GM18909 (cell line): ENCODE measurements at regions not wholly inside any gene's neighbourhood (a gene's known extent, or its start where the extent isn't known, plus 50 kb on each side); places are given as distances from the start of the nearest gene placed in this dataset.

Source experiments
- ATAC-seq: cut with Tn5 transposase; IDR thresholded peaks from one replicate; pipeline ENCODE4 v1.9.1; 2021; ENCODE audit warnings: mild to moderate bottlenecking; ENCODE audit not compliant: unreplicated experiment, poor library complexity

DNA sequence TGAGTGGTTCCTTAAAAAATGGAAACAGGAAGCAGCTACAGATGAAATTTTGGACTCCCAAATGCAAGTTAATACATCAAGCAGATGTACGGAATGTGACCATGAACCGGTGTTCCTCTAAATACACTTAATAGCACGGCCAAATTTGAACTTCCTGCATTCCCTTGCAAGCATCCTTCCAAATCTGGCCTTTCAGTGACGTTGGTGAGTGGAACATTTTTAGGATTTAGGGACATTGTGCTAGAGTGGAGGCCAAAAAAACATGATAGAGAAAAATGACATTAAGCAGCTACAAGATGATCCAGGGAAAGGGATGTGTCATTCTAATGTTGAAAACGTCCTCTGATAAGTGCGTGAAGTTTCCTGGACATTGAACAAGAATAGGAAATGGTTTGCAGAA, 62.1 kb downstream of the CTAGE1 start:
- no peak for ATAC-seq

DNA sequence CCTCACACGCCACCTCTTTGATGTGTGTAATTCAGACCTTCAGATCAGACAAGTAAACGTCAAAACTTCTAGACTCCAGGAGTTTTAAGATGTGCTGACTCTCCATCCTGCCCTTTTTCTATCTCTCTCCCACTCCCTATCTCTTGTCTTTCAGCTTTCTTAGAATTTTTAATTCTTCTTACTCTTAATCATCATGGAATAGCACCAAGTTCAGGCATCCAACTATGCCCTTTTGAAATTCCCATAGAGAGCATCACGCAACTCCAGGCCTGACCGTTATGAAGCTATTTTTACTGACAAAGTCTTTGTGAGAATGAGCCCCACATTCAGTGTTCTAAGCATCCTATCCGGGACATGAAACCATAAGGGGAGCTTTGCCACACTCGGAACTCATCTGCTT, 62.6 kb downstream of the CTAGE1 start:
- ATAC-seq, result no peak

DNA sequence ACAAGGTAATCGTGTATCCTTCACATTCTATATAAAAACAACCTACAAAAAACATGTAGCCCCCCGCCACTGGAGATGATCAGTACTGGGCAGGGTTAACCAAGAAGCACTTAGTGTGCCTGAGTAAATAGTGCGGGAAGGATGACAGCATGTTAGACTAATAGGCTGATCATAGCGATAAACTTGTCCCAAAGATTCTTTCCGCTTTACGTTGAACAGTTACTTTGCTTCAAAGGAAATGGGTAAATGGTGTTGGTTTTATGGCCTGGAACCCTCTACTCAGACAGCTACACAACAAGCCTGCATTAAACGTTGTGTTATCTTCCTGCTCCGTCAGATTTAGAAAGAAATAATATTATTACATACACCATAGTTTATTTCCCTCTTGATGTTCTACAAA, 67.7 kb downstream of the CTAGE1 start:
- ATAC-seq, result no peak

DNA sequence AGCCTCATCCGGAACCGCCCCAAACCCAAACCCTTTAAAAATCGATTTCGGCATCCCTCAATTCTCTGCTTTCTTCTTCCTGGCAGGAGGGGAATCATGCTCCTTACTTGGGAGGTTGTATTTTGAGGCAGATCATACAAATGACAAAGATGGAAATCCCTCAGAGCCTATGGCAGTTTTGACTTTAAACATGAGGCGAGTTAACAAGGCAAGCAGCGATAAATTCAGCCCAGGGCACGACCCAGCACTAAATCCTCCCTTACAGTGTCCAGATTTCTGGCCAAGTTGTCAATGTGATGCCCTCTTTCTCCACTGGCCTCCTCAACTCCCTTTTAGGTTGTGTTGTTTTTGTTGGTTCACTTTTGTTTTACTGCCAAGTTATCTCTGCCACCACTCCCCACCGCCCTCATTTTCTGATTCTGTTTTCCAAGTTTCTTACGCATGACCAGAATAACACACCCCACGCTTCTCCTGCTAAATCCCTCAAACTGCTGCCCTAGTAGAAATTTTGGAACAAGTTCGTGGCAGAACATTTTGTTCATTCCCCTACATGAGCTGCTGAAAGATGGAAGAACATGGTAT, 68.3 kb downstream of the CTAGE1 start:
- no peak for ATAC-seq

DNA sequence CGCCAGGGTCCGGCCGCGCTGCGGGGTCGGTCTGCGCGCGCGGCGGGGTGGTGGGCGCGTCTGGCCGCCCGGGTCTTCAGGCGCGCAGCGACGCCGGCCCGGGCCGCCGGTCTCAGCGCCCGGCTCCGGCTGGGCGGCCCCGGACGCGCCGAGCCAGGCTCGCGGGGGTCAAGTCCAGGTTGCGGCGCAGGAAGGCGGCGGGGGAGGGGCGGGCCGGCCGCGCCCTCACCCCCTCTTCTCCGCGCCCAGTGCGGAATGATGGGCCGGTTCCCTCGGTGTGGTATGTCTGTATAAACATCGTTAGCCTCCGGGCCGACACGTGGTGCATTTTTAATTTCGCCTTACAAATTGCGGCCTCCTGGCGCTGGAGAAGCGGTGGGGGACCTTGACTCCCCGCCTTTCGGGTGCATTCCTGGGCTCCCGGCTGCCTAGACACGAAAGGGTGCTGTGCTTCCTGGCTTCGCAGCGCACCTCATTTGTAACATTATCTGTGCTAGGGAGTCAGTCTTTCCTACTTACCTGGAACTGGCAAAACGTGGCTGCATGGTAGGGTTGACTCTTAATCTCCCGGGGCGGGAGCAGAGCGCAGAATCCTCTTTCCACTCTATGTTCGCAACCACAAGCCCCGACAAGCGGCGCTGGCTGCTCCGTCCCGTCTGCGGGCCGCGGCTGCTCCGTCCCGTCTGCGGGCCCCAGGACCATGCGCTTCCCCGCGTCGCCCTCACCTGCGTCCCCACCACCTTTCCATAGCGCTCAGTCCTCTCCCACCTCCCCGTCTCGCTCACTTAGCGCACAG, 69.0 kb downstream of the CTAGE1 start:
- ATAC-seq, result no peak

DNA sequence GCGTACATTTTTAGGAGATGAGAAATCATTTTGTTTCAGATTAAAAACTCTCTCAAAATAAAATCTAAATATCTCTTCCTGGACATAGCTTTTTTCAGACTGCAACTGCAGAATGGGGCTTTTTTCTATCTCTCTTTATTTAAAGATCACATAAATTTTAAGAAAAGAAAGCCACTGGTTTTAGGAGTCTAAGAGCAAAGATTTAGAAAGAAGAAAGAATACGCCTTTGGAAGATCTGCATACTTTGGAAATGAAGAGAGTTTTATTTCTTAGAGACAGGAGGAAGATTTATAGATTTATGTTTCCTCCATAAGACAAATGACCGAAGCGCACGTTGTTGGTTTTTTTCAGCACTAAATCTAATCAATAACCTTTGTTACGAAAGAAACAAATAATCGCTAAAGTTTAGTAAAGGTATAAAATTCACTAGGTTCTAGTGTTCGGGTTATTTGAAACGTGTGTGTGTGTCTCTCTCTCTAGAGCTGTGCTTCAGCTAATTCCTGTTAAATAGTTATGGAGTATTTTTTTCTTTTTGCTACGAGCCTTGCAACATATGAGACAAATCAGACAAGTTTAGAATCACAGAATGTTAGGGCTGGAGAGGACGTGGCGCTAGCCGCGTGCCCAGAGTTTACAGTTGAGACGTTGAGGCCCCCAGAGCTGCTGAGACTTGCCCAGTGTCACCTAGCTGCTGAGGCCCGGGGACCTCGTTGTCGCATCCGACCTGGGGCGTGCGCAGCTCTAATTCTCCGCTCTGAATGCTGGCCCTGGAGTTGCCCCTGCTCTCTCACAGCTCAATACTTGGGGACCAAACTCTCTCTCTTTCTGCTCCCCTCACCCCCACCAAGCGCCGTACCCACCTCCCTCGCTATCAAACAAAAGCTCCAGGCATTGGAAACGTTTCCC, 69.9 kb downstream of the CTAGE1 start:
- ATAC-seq, result no peak

DNA sequence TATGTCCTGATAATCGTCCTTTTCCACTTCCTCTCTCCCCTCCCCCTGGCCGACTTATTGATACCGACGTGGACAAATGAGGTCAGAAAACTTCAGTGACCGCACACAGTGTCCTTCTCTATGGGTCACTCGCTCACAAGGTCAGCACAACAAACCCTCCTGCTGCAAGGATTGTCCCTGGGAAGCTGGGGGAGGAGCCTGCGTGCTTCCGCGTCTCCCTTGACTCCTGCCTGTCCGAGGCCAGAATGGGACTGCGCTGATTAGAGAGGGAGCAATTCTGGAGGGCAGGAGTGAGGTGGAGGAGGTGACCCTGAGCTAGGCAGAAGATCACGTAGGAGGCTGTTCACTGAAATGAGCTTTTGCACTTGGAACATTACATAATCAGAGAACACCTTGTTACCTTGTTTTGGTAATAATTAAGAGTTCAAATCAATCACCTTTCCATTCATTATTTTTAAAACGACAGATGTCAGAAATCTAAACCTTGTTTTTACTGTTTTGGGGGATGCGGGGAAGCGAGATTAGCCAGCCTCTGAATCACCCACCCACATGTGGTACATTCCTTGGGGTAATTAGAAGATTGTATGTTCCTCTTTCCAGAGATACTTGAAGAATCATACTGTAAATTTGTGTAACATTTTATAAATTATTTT, 70.6 kb downstream of the CTAGE1 start:
- no peak for ATAC-seq

DNA sequence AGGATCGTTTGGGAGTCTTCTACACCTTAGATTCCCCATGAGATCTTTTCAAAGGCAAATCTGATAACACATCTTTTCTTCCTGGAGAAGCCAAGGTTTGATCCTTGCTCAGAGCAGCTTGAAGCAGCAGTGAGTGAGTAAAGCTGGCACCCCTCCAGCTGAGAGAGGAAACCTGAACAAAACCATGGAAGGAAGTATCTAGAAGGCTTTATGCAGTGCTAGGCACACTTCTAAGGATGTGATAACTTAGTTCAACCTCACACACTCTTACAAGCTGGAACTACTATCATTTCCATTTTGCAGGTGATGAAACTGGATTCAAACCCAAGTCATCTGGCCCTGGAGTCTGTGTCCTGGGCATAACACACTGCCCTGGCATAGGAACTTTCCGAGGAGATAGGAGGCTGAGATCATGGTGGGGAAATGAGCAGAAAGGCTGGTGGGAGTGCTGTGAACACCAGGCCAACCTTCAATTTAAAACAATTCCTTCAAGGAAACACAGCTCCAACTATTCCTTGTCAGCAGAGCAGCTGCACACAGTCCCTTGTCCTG, 71.2 kb downstream of the CTAGE1 start:
- ATAC-seq, result no peak

DNA sequence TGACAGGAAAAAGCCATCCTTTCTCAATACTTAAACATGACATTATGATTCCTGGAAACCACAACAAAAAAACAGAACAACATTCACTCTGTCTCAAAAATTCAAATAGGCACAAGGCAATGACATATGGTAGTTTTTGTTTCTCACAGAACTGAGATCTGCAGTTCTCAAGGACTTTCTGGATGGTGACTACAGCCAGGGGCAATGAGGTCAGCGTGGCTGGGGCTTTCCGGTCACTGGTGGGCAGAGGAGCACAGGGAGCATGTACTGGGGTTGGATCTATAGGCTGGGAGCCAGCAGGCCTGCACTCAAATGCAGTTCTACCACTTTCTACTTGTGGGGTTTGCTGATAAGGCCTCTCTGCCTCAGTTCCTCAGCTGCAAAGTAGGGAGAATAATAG, 72.0 kb downstream of the CTAGE1 start:
- ATAC-seq, result no peak

DNA sequence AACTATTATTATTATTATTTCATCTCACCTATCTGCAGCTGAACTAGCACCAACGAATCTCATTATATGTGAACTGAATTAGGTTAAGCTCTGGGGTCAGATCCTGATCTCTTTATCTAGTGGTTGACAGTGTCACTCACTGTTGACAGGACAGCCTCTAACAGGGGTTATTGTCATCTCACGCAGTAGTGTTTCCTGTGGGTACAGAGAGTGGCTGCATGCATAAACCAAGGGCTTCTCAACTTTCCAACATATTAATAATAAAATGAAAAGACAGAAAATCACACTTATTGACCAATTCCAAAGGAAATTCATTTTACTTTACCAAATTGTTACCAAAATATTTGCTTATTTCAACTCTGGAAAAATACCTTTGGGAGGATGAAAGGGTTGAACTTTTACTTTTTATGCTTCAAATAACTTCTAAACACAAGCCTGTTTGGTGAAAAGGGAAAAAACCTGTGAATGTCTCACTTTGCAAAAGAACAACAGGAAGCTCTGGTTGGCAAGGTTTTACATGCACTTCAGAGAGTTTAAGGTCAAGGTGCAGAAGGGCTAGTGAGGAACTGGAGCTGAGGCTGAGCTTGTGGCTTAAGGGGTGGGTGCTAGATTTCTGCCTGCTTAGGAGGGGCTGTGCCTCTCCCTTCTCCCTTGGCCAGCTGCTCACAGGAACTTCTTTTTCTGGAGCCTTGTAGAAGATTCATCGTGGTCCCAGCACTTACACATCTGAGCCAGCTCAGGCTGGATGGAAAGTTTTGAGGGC, 72.6 kb downstream of the CTAGE1 start:
- ATAC-seq, result peak; percentile 66

DNA sequence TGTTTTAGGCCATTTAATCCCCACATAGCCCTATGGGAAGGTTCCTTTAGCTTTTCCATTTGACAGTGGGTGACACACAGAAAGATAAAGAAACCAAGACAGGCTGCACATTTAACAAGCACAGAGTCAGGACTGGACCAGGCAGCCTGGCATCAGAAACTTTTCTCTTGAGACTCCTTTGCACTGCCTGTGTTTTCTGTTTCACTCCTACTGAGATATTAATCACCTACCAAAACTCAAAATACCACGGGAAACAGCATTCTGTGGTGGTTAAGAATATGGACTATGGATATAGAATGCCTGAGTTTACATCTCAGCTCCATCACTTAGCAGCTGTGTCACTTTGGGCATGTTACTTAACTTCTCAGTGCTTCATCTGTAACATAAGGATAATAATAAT, 73.3 kb downstream of the CTAGE1 start:
- ATAC-seq, result no peak

DNA sequence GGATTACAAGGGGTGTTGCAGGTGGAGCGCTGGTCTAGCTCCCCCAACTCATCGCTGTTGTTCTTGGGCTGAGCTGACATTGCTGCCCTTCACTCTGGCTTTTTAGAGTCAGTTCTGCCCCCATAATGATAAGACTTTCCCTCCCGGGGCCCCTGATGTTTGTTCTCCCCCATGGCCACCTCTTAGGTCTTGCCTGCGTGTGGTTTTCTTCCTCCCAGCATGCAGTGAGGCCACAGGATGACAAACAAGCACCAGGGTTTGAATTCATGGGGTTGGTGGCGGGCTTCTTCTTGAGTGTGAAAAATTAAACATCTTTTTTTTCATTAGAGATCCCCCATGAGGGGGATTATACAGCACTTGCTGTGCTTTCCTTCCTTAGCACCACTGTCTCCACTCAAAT, 74.1 kb downstream of the CTAGE1 start:
- no peak for ATAC-seq

DNA sequence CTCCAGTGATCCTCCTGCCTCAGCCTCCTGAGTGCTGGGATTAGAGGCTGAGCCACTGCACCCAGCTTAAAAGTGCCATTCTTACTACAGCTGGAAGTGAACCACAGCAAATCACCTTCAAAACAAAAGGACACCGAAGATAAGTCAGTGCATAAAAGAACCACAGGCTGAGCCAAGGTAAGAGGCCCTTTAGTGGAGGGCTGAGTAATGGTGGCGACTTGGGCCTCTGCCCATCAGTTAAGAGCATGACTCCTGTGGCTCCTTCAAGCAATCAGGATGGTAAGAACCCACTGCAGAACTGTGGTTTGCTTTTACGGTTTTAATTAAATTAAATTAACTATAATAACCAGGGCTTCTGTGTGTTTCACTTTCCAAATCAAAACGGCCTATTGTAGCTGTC, 75.1 kb downstream of the CTAGE1 start:
- ATAC-seq, result no peak

DNA sequence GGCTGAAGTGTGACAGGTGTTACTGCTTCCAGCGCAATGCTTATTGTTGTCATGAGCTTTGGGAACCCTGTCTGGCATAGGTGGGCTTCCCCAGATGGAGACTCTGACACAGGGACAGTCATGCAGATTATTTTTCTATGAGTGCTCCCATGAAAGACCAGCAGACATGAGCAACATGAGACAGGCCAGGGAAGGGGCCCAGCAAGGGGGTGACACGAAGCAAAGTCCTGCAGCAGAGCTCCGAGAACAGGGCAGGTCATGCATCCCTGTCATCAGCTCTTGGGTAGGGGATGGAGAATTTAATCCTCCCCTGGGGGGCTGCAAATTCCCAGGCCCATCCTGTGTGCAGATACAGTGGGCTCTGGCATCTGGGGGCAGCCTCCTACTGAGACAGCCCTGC, 77.4 kb downstream of the CTAGE1 start:
- ATAC-seq, result no peak

DNA sequence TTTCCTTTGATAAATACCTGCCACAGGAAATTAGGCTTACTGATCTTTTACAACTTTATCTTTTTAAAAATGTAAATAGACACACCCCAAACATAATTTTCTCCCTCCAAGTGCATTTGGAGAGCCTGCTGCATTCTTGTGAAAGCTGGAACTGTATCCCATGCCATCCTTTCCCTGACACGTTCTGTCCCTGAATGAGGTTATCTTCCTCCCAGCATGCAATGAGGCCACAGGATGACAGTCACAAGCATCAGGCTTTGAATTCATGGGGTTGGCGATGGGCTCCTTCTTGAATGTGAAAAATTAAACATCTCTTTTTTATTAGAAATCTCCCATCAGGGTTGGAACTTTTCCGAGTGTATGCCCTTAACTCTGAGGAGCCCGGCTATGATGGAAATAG, 77.8 kb downstream of the CTAGE1 start:
- ATAC-seq, result no peak

DNA sequence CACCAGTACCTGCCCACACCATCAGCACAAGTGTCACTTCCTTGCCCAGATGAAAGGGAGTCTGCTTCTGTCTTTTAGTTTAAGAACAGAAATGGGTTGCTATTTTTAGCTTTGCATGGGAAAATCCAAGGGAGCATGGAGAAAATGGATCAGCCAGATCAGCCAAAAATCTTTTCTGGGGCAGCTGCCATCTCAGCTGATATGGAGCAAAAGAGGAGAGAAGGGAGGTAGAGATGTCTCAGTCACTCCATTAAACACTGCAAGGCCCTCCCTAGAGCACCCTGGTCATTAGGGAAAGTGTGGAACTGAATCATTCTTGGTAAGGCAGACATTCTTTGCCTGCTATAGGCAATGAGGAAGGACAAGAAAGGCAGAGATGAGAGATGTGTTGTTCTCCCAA, 79.9 kb downstream of the CTAGE1 start:
- ATAC-seq, result no peak

DNA sequence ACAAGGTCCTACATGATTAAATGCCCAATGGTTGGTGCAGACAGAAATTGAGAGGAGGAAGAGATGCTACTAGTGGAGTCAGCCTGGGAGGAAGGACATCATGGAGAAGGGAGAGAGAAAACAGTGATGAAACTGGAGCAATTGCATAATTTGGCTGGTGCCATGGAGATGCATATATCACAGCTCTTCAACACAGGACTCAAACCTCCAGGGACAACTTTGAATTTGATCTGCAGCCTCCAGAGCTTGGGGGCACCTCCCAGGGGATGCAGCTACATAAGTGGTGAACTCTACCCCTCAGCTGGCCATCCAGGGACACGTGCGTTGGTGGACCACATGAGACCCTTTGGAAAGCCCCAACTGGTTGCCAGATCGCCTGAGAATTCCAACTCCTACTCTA, 80.4 kb downstream of the CTAGE1 start:
- ATAC-seq, result no peak

DNA sequence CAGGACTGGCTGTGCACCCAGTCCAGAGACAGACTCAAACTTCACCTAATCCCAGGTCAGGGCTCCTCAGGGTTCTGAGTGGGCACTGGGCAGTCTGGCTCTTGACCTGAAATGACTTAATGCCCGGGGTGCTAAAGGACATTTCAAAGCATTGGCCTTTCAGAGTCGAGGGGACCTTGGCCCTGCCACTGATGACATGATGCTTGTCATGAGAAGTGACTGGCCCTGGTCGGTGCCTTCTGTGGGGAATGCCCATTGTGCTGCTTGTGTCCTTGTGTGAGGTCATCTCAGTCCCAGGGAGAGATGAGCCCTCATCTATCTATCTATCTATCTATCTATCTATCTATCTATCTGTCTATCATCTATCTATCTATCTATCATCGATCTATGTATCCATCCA, 81.3 kb downstream of the CTAGE1 start:
- ATAC-seq, result no peak

DNA sequence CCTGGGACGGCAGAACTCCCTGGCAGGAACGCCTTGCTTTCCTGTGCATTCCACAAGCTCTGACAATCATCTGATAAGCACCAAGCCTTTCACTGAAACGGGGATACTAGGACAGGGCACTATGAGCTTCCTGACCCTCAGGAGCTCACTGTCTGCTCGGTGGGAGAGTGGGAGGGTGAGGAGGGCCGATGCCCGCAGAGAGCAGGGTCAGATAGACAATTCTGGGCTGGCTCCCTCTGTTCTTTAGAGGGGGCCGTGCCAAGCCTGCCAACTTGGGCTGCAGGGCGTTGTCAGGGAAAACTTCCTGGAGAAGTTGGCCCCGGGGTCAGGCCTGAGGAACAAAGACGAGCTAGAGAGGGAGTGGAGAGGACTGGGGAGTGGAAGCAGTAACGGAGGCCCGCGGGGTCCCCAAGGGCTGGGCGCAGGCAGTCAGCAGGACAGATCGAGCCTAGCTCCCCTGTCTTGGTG, 82.0 kb downstream of the CTAGE1 start:
- ATAC-seq, result no peak

DNA sequence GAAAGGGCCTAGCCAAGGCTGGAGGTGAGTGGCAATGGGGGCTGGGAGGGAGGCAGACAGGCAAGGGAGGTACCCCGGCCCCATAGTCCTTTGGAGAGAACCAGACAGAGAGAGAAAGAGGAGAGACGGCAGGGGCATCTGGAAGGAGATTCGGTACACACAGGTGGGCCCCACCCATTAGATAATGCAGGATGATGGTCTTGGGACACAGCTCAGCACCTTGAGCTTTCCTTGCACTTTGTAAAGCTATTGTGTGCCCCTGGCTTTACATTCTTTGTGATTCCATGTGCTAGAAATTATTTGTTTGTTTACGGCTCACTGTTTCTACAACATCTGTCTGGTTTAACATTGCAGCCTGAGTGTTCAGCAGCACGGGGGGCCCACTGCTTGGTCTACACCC, 83.1 kb downstream of the CTAGE1 start:
- no peak for ATAC-seq
